Stimulated activated CD4-positive, alpha-beta T cell treated with anti-CD3 and anti-CD28 coated beads, Interleukin-15, amount 100 ng/mL, for 24 hours (primary cell): ENCODE measurements at regions not wholly inside any gene's neighbourhood (a gene's known extent, or its start where the extent isn't known, plus 50 kb on each side); places are given as distances from the start of the nearest gene placed in this dataset.
"Not testable (repeated sequence)": the region's sequence is repeated elsewhere in the genome, so short reads cannot be mapped to it uniquely, and the experiment has no call there.

Experiments
- DNase-seq: peaks from one replicate; pipeline ENCODE4 v3.0.0-alpha.2; 2020

- DNase-seq, result no peak
Measured at GRCh38 chr3:25171118-25171807, 256.8 kb upstream of the RARB start.

- no peak for DNase-seq
Measured at GRCh38 chr3:25171897-25172296, 256.2 kb upstream of the RARB start.

- DNase-seq, result no peak
Measured at GRCh38 chr3:25173606-25174005, 254.5 kb upstream of the RARB start.

GRCh38 chr3:25174251-25174650, 253.8 kb upstream of the RARB start:
- no peak for DNase-seq

GRCh38 chr3:25177041-25177440, 251.0 kb upstream of the RARB start:
- DNase-seq, result no peak

- DNase-seq, result no peak
Measured at GRCh38 chr3:25178672-25179071, 249.4 kb upstream of the RARB start.

GRCh38 chr3:25181096-25181495, 247.0 kb upstream of the RARB start:
- DNase-seq, result no peak

- no peak for DNase-seq
Measured at GRCh38 chr3:25182794-25183193, 245.3 kb upstream of the RARB start.

- DNase-seq, result no peak
Measured at GRCh38 chr3:25184641-25185250, 243.3 kb upstream of the RARB start.

- DNase-seq, result no peak
Measured at GRCh38 chr3:25191673-25192072, 236.4 kb upstream of the RARB start.

- DNase-seq, result not testable (repeated sequence)
Measured at GRCh38 chr3:25199567-25199966, 228.5 kb upstream of the RARB start.

GRCh38 chr3:25212736-25213135, 215.3 kb upstream of the RARB start:
- DNase-seq, result no peak

- no peak for DNase-seq
Measured at GRCh38 chr3:25214034-25214433, 214.0 kb upstream of the RARB start.

GRCh38 chr3:25218362-25218761, 209.7 kb upstream of the RARB start:
- DNase-seq, result no peak

GRCh38 chr3:25226747-25227146, 201.3 kb upstream of the RARB start:
- DNase-seq, result no peak

GRCh38 chr3:25229586-25229985, 198.5 kb upstream of the RARB start:
- DNase-seq, result no peak

- no peak for DNase-seq
Measured at GRCh38 chr3:25235031-25235430, 193.0 kb upstream of the RARB start.

- DNase-seq, result no peak
Measured at GRCh38 chr3:25235466-25235865, 192.6 kb upstream of the RARB start.

- no peak for DNase-seq
Measured at GRCh38 chr3:25237602-25238001, 190.5 kb upstream of the RARB start.

- DNase-seq, result no peak
Measured at GRCh38 chr3:25239042-25239441, 189.0 kb upstream of the RARB start.

- DNase-seq, result no peak
Measured at GRCh38 chr3:25246913-25247312, 181.2 kb upstream of the RARB start.

- DNase-seq, result no peak
Measured at GRCh38 chr3:25252291-25252690, 175.8 kb upstream of the RARB start.

- no peak for DNase-seq
Measured at GRCh38 chr3:25257026-25257425, 171.0 kb upstream of the RARB start.

- DNase-seq, result no peak
Measured at GRCh38 chr3:25259871-25260270, 168.2 kb upstream of the RARB start.

GRCh38 chr3:25262322-25262721, 165.7 kb upstream of the RARB start:
- DNase-seq, result no peak
